ENCODE measurements at regions not wholly inside any gene's neighbourhood (a gene's known extent, or its start where the extent isn't known, plus 50 kb on each side); places are given as distances from the start of the nearest gene placed in this dataset.

DNA sequence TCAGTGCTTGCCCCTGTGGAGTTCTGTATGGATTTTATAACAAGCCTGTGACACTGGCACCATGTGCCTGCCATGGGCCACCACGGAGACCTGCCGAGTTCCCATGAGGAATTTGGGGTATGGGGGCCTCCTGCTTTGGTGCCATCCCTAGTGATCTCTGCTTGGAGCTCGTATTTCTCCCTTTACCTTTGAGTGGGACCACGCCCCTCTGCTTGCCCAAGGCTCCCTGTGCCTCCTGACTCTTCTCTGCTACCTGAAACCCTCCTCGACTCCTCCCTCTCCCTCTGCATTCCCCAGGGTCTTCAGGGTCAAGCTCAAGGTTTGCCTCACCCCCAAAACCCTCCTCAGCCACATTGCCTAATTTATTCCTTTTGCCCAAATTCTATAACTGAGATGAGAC, 225.0 kb downstream of the BUB3 start:
- ChIA-PET POLR2A (no interaction called here), CTCF (interaction anchor here (0.7 to 3.5 kb wide), 4 partner anchors 245 to 588 kb away, joined by 3 to 16 read pairs (median 4); no protein-coding TSS in a partner anchor)
- H3K4me1 ChIP-seq (ENCODE audit: control insufficient read depth, insufficient read depth, low read length): no peaks in the 10 kb centered on the region

DNA sequence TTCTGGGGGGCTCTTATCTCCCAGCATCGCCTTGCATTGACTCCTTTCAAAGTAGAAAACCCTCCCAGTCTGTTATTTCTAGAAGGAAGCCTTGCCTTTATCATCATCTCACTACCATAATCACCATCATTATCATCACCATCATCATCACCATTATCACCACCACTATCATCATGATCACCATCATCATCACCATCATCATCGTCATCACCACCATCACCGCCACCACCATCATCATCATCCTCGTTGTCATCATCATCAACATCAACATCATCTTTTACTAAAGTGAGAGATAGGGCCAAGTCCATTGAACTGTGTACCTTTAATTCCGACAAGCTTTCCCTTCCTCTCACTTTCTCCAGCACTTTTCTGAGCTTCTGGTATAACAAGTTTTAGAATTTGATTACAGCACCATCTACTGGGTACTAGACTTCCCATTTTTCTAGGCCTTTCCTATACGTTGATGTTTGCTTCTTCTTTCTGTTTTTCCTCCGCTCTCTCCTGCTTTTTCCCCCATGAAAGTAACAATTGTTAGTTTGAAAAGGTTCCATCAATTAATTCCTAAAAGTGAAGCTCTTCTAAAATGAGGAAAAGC, 226.4 kb downstream of the BUB3 start:
- H3K4me3 ChIP-seq (ENCODE audit: low read depth, low read length): no peak overlapping the region
- POLR2A ChIA-PET: no interaction called here
- H3K27ac ChIP-seq (ENCODE audit: extremely low read depth, low read depth, low read length): no peak overlapping the region
- no peaks in the 10 kb centered on the region for H3K36me3 ChIP-seq (ENCODE audit: control insufficient read depth in 2 of 2, insufficient read depth in 1 of 2, low read length in 2 of 2)
- no peaks in the 10 kb centered on the region for H3K9me3 ChIP-seq (ENCODE audit: control insufficient read depth, insufficient read depth, low read depth, low read length)
- CTCF ChIA-PET: interaction anchor here (0.7 to 3.5 kb wide), 12 partner anchors 11 to 1719 kb away, joined by 3 to 16 read pairs (median 4); no protein-coding TSS in a partner anchor
- no peaks in the 10 kb centered on the region for H3K4me1 ChIP-seq (ENCODE audit: control insufficient read depth, insufficient read depth, low read length)
- TF ChIP-seq ZNF394 (tag by site-specific recombination; IDR thresholded peaks at IDR 0.05; ENCODE audit: borderline replicate concordance) (no peak), ZNF707 (tag by site-specific recombination; IDR thresholded peaks at IDR 0.05) (no peak), ZNF777 (tag by site-specific recombination; IDR thresholded peaks at IDR 0.05; ENCODE audit: borderline replicate concordance) (no peak), SCRT1 (tag by site-specific recombination; IDR thresholded peaks at IDR 0.05; ENCODE audit: borderline replicate concordance) (no peak), ZNF654 (tag by site-specific recombination; IDR thresholded peaks at IDR 0.05; ENCODE audit: low read depth) (peak; percentile 54)
- TF ChIP-seq, protein P1, sequence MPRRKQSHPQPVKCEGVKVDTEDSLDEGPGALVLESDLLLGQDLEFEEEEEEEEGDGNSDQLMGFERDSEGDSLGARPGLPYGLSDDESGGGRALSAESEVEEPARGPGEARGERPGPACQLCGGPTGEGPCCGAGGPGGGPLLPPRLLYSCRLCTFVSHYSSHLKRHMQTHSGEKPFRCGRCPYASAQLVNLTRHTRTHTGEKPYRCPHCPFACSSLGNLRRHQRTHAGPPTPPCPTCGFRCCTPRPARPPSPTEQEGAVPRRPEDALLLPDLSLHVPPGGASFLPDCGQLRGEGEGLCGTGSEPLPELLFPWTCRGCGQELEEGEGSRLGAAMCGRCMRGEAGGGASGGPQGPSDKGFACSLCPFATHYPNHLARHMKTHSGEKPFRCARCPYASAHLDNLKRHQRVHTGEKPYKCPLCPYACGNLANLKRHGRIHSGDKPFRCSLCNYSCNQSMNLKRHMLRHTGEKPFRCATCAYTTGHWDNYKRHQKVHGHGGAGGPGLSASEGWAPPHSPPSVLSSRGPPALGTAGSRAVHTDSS (tag by site-specific recombination; IDR thresholded peaks at IDR 0.05): peak; percentile 96
- TF ChIP-seq, protein P2, sequence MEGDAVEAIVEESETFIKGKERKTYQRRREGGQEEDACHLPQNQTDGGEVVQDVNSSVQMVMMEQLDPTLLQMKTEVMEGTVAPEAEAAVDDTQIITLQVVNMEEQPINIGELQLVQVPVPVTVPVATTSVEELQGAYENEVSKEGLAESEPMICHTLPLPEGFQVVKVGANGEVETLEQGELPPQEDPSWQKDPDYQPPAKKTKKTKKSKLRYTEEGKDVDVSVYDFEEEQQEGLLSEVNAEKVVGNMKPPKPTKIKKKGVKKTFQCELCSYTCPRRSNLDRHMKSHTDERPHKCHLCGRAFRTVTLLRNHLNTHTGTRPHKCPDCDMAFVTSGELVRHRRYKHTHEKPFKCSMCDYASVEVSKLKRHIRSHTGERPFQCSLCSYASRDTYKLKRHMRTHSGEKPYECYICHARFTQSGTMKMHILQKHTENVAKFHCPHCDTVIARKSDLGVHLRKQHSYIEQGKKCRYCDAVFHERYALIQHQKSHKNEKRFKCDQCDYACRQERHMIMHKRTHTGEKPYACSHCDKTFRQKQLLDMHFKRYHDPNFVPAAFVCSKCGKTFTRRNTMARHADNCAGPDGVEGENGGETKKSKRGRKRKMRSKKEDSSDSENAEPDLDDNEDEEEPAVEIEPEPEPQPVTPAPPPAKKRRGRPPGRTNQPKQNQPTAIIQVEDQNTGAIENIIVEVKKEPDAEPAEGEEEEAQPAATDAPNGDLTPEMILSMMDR (tag by site-specific recombination; IDR thresholded peaks at IDR 0.05): peak; percentile 24

More for the DNA sequence above, 225.0 kb downstream of the BUB3 start:
- Histone ChIP-seq H3K4me3 (ENCODE audit: low read depth, low read length) (no peak overlapping the region), H3K36me3 (ENCODE audit: control insufficient read depth in 2 of 2, insufficient read depth in 1 of 2, low read length in 2 of 2) (no peaks in the 10 kb centered on the region), H3K27ac (ENCODE audit: extremely low read depth, low read depth, low read length) (no peak overlapping the region), H3K9me3 (ENCODE audit: control insufficient read depth, insufficient read depth, low read depth, low read length) (no peaks in the 10 kb centered on the region)
- TF ChIP-seq, protein P3, sequence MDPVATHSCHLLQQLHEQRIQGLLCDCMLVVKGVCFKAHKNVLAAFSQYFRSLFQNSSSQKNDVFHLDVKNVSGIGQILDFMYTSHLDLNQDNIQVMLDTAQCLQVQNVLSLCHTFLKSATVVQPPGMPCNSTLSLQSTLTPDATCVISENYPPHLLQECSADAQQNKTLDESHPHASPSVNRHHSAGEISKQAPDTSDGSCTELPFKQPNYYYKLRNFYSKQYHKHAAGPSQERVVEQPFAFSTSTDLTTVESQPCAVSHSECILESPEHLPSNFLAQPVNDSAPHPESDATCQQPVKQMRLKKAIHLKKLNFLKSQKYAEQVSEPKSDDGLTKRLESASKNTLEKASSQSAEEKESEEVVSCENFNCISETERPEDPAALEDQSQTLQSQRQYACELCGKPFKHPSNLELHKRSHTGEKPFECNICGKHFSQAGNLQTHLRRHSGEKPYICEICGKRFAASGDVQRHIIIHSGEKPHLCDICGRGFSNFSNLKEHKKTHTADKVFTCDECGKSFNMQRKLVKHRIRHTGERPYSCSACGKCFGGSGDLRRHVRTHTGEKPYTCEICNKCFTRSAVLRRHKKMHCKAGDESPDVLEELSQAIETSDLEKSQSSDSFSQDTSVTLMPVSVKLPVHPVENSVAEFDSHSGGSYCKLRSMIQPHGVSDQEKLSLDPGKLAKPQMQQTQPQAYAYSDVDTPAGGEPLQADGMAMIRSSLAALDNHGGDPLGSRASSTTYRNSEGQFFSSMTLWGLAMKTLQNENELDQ (tag by site-specific recombination; IDR thresholded peaks at IDR 0.05; ENCODE audit: low read depth): no peak
- no peak for TF ChIP-seq ZBTB7A (tag by site-specific recombination; IDR thresholded peaks at IDR 0.05; ENCODE audit: low read depth)
- no peak for TF ChIP-seq ZNF214 (tag by site-specific recombination; IDR thresholded peaks at IDR 0.05; ENCODE audit: borderline replicate concordance)
- TF ChIP-seq, protein P4, sequence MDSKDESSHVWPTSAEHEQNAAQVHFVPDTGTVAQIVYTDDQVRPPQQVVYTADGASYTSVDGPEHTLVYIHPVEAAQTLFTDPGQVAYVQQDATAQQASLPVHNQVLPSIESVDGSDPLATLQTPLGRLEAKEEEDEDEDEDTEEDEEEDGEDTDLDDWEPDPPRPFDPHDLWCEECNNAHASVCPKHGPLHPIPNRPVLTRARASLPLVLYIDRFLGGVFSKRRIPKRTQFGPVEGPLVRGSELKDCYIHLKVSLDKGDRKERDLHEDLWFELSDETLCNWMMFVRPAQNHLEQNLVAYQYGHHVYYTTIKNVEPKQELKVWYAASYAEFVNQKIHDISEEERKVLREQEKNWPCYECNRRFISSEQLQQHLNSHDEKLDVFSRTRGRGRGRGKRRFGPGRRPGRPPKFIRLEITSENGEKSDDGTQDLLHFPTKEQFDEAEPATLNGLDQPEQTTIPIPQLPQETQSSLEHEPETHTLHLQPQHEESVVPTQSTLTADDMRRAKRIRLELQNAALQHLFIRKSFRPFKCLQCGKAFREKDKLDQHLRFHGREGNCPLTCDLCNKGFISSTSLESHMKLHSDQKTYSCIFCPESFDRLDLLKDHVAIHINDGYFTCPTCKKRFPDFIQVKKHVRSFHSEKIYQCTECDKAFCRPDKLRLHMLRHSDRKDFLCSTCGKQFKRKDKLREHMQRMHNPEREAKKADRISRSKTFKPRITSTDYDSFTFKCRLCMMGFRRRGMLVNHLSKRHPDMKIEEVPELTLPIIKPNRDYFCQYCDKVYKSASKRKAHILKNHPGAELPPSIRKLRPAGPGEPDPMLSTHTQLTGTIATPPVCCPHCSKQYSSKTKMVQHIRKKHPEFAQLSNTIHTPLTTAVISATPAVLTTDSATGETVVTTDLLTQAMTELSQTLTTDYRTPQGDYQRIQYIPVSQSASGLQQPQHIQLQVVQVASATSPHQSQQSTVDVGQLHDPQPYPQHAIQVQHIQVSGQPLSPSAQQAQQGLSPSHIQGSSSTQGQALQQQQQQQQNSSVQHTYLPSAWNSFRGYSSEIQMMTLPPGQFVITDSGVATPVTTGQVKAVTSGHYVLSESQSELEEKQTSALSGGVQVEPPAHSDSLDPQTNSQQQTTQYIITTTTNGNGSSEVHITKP (tag by site-specific recombination; IDR thresholded peaks at IDR 0.05): no peak
- no peak for TF ChIP-seq OSR2 (tag by site-specific recombination; IDR thresholded peaks at IDR 0.05)
- TF ChIP-seq ZNF133 (tag by site-specific recombination; IDR thresholded peaks at IDR 0.05): no peak
- TF ChIP-seq ZNF596 (tag by site-specific recombination; IDR thresholded peaks at IDR 0.05): no peak
- no peak for TF ChIP-seq ZNF274 (IDR thresholded peaks at IDR 0.05; ENCODE audit: low read length)
- no peak for TF ChIP-seq ZNF274 (tag by site-specific recombination; IDR thresholded peaks at IDR 0.05; ENCODE audit: borderline replicate concordance)
- TF ChIP-seq, protein P5, sequence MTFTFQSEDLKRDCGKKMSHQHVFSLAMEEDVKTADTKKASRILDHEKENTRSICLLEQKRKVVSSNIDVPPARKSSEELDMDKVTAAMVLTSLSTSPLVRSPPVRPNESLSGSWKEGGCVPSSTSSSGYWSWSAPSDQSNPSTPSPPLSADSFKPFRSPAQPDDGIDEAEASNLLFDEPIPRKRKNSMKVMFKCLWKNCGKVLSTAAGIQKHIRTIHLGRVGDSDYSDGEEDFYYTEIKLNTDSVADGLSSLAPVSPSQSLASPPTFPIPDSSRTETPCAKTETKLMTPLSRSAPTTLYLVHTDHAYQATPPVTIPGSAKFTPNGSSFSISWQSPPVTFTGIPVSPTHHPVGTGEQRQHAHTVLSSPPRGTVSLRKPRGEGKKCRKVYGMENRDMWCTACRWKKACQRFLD (tag by site-specific recombination; IDR thresholded peaks at IDR 0.05): no peak
- no peak for TF ChIP-seq ZNF223 (tag by site-specific recombination; IDR thresholded peaks at IDR 0.05)
- no peak for TF ChIP-seq ZNF132 (tag by site-specific recombination; IDR thresholded peaks at IDR 0.05; ENCODE audit: borderline replicate concordance)
- TF ChIP-seq, protein P6, sequence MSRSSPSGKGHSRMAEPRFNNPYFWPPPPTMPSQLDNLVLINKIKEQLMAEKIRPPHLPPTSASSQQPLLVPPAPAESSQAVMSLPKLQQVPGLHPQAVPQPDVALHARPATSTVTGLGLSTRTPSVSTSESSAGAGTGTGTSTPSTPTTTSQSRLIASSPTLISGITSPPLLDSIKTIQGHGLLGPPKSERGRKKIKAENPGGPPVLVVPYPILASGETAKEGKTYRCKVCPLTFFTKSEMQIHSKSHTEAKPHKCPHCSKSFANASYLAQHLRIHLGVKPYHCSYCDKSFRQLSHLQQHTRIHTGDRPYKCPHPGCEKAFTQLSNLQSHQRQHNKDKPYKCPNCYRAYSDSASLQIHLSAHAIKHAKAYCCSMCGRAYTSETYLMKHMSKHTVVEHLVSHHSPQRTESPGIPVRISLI (tag by site-specific recombination; IDR thresholded peaks at IDR 0.05): no peak
- TF ChIP-seq ZNF549 (tag by site-specific recombination; IDR thresholded peaks at IDR 0.05): no peak
- no peak for TF ChIP-seq ZBTB17 (tag by site-specific recombination; IDR thresholded peaks at IDR 0.05)
- no peak for TF ChIP-seq ZNF626 (tag by site-specific recombination; IDR thresholded peaks at IDR 0.05)
- TF ChIP-seq, protein P7, sequence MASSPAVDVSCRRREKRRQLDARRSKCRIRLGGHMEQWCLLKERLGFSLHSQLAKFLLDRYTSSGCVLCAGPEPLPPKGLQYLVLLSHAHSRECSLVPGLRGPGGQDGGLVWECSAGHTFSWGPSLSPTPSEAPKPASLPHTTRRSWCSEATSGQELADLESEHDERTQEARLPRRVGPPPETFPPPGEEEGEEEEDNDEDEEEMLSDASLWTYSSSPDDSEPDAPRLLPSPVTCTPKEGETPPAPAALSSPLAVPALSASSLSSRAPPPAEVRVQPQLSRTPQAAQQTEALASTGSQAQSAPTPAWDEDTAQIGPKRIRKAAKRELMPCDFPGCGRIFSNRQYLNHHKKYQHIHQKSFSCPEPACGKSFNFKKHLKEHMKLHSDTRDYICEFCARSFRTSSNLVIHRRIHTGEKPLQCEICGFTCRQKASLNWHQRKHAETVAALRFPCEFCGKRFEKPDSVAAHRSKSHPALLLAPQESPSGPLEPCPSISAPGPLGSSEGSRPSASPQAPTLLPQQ (tag by site-specific recombination; IDR thresholded peaks at IDR 0.05): no peak

Measured in HEK293 (cell line).